Activated CD4-positive, alpha-beta T cell treated with anti-CD3 and anti-CD28 coated beads, Interleukin-2, amount 50 U/mL, for 48 hours (primary cell): ENCODE measurements at regions not wholly inside any gene's neighbourhood (a gene's known extent, or its start where the extent isn't known, plus 50 kb on each side); places are given as distances from the start of the nearest gene placed in this dataset.

Experiments used
- DNase-seq, 2 experiments: peaks; one replicate each; pipeline ENCODE4 v3.0.0-alpha.2; 2020

DNA sequence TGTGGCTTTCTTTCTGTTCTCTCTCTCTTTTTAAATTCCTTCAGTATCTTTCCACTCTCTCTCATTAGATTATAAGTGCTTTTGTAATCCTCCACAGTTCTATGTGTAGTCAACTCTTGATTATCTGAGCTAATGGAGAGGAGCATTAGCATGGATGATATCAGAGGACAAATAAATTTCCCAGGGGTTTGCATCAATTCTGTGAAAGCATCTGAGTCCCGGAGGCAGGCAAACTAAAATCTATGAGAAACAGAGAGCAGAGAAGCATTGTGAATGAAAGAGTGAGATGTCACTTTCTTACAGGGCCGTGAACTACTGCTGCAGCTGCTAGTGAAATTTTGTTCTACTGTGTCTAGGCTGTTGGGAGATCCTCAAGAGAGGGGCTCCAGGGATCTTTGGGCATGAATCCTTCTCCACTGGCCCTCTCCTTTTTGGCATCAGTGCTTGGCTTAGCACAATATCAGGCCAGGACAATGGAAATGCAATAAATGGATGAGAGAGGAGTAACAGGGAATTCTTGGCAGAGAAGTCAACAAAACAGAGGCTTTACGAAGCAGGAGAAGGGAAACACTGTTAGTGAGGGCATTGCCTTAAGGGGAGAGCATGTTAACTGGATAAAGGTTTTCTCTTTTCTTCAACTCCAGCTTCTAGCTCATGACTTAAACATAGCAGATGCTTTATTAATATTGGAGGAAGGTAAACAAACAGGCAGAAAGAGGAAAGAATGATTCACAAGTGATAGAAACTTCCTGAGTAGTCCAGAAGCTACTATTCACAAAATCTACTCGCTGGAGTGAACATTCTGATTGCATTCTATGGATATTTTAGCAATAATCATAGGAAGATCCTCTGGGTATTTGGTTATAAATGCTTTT is 847.0 kb upstream of the MAP3K7 start:
- DNase-seq, result no peak

DNA sequence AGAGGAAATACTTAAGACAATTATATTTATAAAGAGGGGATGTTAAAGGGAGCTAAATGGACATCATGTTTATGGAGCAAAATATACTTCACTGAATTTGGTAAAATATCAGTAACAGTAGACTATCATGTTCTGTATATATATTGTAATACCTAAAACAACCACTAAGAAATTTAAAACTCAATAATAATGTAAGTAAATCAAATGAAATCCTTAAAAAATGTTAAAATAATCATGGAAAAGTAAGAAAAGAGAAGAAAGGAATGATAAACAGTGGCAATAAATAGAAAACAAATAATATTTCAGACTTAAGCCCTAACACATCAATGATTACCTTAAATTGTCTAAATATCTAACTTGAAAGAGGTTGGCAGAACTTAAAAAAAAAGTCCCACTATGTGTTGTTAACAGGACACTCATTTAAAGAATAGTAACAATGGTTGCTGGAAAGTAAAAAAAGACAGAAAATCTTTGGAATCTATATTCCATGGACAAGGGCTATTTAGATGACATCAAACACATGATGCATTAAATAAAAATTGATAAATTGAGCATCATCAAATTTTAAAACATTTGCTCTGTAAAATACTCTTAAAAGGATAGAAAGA is 842.2 kb upstream of the MAP3K7 start:
- DNase-seq, result no peak

DNA sequence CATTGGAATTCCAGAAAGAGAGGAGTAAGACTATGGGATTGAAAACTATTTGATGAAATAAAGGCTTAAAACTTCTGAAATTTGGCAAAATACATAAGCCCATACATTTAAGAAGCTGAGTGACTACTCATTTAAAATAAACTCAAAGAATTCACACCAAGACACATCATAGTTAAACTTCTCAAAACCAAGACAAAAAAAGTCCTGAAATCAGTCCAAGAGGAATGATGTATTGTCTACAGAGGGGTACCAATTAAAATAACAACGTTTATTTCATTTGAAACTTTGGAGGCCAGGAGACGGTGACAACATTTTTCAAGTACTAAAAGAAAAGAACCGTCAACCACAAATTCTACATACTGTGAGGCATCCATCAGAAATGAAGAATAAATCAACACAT is 841.4 kb upstream of the MAP3K7 start:
- DNase-seq, result no peak

DNA sequence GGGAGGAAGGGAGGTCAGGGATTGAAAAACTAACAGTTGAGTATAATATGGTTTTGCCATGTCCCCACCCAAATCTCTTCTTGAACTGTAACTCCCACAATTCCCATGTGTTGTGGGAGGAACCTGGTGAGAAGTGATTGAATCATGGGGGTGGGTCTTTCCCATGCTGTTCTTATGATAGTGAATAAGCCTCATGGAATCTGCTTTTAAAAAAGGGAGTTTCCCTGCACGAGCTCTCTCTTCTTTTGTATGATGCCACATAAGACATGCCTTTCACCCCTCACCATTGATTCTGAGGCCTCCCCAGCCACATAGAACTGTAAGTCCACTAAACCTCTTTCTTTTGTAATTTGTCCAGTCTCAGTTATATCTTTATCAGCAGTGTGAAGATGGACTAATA is 833.4 kb upstream of the MAP3K7 start:
- DNase-seq, result no peak

- DNase-seq, result no peak
Measured at GRCh38 chr6:91415031-91415605, 828.2 kb upstream of the MAP3K7 start.

- DNase-seq, result no peak
Measured at GRCh38 chr6:91412532-91412931, 825.7 kb upstream of the MAP3K7 start.

DNA sequence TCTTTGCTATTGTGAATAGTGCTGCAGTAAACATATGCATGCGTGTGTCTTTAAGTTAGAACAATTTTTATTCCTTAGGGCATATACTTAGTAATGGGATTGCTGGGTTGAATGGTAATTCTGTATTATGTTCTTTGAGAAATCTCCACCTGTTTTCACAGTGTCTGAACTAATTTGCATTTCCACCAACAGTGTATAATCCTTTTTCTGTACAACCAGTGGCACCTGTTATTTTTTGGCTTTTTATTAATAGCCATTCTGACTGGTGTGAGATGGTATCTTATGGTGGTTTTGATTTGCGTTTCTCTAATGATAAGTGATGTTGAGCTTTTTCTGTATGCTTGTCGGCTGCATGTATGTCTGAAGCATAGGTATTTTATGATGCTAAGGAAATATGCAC is 820.8 kb upstream of the MAP3K7 start:
- no peak for DNase-seq

DNA sequence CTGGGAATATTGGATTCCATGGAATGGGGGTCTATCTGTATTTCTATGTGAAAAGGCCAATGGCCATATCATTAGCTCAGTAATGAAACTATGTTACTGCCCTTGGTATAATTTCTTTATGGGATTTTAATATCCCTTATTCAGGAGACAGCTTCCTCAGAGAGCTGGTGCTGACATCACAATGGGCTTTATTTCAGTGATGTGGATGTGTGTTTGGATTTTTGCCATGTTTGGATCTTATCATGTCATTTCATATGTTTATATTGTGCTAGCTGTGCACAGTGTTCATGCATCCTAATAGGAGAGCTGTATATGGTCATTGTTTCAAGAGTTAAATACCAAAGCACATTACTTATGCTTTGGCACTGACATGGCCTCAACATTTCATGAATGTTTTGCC is 806.1 kb upstream of the MAP3K7 start:
- no peak for DNase-seq

DNA sequence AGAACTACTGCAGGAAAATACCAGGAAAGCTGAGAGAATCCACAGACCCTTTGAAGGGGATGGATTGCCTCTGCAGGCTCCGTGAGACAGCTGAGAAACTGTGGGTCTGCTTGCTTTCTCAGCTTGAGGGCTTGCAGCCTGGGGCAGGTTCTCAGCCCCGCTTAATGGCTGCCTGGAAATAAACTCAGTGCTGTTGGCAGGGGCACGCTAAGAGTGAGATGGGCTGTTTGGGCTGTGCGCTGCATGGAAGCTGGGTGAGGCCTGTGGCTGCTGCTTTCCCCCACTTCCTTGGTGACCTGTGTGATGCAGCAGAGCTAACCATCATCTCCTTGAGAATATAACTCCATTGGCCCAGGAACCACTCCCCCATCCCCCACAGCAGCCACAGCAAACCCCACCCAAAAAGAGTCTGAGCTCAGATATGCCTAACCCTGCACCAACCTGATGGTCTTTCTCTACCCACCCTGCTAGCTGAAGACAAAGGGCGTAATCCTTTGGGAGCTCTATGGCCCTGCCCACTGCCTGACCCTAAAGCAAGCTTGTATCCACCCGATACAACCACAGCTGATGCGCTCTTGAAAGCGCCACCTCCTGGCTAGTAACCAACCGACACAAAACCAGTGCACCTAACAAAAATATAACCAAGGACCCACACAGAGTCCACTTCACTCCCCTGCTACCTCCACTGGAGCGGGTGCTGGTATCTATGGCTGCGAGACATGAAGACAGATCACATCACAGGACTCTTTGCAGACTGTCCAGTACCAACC is 800.6 kb upstream of the MAP3K7 start:
- no peak for DNase-seq

DNA sequence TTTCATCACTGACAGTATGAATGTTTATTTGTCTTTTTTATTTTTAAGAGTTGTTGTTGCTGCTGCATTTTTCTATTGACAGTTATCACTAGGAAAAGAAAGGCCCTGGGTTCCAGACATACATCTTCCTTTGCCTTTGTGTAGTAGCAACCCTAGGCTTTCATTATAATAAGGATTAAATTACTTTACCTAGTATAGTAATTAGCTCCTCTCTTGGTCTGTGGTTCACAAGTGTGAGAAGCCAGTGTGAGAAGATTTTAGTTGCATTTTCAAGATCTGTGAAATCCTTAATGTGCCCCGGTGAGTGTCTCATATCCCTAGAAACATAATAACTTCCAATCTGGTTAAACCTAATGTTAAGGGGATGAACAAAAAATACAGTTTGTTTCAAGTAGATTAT is 799.3 kb upstream of the MAP3K7 start:
- no peak for DNase-seq

DNA sequence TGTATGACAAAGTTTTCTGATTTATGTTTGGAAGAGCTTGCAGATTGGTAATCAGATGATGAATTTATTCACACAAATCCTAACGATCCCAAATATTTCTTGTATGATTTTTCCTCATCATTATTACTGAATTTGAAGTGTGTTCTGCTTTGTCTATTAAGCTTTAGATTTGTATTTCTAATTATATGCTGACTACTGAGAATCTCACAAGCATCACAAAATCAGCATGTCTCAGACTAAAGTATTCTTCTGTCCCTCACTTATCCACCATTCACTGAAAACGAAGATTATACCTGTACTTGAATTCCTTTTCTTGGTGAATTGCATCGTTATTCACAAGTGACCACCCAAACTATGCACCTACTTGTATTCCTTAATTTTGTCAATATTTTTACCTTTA is 796.3 kb upstream of the MAP3K7 start:
- no peak for DNase-seq

DNA sequence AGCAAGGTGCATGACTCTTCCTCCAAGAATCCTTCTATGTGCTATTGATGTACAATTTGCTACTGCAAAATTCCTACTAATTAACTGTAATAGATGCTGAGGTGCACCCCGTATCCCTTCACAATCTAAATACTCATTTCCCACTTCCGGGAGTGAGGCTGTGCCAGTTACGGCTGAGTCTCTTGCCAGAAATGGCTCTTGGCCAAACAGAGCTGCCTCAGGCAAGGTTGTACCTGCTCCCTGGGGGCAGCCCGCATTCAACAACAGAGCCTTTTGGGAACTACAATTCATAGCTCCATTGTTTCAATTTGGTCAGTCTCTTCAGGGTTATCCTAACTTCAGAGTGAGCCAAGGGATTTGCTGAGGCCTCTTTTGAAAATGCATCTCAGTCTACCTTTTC is 789.8 kb upstream of the MAP3K7 start:
- no peak for DNase-seq

DNA sequence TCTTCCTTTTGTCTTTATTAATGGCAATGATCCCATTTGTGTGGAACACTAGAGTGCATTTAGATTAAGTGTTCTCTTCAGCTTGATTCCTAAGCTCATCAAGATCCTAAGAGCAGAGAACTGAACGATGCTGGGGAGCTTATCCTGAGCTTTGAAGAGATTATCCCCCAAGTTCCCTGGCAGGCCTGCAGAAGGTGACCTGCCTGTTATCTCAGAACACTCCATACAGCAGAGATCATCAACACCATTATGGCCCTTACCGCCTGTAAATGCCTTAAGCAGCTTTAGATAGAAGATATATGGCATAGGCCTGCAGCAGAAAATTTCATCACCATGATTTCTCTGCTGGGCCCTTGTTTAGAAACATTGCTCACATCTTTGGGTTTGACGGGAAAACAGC is 779.9 kb upstream of the MAP3K7 start:
- DNase-seq, result no peak

DNA sequence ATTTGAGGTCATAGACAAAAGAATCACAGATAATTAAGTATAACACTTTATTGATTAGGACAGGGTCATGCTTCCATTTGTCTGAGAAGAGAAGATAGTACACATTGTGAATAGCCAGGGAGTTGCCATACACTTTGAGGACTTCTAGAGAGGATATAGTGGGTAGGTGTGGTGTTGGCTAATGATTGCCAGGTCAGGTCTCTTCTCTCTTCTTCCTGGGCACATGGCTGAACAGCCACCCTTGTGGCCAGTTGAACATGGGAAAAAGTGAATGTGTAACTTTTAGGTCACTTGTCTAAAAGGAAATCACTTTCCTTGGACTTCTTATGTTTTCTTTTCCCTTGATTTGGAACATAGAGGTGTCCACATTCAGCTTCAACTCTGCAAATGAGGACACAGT is 772.1 kb upstream of the MAP3K7 start:
- DNase-seq, result no peak

DNA sequence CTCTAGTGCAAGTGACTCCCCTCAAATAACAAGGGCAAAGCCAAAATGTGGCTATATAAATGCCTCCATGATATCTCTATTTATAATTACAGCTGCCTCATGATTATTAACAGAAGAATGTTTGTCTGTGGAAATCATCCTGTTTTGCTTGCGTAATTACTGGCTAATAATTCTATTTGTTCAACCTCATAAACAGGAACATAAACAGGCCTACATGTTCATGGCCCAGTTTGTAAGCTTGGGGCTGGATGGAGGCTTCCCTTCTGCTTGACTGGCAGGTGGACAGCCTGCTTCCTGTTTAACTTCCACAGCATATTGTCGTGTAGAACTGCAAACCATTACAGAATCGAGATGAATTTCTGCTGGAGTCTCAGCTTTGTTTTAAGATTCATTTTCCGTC is 766.0 kb upstream of the MAP3K7 start:
- no peak for DNase-seq

GRCh38 chr6:91352321-91352720 is 765.4 kb upstream of the MAP3K7 start:
- DNase-seq, result no peak

- DNase-seq, result no peak
Measured at GRCh38 chr6:91350146-91350908, 763.5 kb upstream of the MAP3K7 start.

DNA sequence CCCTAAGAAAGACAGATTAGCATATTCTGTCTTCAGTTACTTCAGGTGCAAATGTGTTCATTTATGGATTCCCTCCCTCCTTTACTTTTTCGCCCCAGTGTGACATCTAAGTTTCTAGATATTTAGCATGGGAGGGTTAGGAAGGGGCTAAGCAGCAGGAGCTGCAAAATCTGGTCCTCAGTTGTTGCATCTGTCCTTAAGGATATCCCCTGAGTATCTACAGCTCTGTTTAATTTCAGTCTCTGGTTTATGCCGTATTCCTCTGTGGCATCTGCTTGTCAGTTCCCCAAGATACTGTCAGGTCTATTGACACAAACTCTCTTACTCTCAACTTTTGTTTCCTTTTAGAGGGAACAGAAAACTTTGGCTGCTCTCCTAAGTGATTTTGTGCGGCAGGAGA is 754.6 kb upstream of the MAP3K7 start:
- no peak for DNase-seq

DNA sequence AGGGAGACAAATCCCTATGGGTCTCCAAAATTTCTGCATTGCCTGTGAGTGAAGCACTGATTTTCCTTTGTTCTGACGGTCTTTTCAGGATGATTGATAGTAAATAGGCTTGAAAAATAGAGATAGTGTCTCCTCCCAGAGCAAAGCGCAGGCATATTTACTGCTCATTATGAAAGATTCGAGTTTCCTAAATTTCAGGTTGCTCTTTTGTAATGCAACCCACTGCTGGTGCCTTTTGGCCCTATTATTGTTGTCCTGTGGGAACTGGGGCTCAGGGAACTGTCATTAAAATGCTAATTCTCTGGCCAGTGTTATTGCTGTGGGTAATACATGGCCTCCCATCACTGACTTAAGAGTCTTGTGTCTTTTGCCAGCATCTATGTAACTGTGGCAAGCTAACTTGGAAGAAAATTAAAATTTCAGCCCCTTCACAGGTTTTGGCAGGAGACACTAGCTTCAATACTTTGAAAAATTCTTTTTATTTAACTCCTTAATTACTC is 754.1 kb upstream of the MAP3K7 start:
- DNase-seq, result no peak

DNA sequence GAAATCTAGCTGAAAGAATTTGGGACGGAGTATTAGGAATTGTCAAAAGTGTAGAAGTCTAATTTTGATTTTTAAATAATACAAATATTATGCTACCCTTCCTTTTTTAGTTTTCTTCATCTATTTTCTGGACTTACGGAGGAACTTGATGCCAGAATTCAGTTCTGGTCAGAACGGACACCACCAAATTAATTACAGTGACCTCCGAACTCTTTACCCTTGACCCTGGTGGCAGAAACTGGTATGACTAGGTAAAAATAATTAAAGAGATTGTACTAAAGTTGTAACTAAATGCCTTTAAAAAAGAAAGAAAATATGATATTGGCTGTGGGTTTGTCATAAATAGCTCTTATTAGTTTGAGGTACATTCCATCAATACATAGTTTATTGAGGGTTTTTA is 751.1 kb upstream of the MAP3K7 start:
- DNase-seq, result no peak

DNA sequence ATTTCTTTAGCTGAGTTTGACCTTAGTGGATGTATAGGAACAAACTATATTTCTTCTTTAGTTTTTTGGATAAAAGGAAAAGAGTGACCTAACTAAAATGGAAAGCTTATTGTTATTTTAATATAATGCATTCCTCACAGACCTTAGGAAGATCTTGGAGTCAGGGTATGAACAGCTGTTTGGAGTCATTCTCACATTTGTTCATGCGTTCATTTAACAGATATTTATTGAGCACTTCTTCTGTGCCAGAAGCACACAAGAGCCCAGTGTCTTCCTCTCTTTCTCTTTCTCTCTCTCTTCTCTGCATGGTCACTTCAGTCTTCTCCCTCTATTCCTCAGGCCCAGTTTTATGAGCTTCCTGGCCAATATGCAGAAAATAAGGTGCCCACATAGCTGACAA is 744.0 kb upstream of the MAP3K7 start:
- no peak for DNase-seq

DNA sequence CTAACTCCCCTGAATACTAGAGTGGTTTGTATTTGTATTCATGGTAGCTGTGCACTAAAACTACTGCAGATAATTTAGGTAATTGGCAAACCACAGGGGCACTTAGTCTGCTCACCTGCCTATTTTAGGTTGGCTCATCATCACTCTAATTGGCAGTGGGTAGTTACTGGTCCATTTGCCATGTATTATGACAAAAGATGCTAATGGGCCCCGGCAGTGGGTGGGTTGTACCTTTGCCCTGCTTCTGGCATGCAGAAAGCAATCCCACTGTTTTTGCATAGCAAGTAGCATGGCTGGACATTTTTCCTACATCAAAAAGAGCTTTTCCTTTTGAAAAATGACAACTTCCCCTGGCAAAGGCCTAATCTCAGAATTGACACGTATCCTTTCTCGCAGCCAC is 741.4 kb upstream of the MAP3K7 start:
- DNase-seq, result no peak

- DNase-seq, result no peak
Measured at GRCh38 chr6:91324711-91325110, 737.8 kb upstream of the MAP3K7 start.
